ENCODE measurements at regions not wholly inside any gene's neighbourhood (a gene's known extent, or its start where the extent isn't known, plus 50 kb on each side); places are given as distances from the start of the nearest gene placed in this dataset.

DNA sequence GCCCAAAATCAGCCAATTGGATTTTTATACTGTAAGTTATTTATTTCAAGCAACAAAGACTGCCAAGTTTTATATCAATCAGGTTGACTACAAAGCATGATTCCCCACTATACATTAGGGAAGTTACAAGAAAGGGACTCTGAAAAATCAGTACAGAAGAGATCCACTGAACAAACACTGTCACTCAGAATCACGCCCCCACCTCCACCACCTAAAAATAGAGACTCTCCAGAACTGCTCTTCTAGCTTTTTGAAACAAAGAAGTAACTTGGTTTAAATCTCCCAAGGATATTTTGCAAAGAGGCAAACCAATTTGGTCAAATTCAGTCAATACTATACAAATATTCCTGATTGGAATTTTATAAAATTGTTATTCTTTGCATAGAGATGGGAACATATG, 438.0 kb downstream of the HTR1A start:
- DNase-seq, result no peak
- H3K27me3 Mint-ChIP-seq (ENCODE audit: low read depth in 3 of 3), result no peaks in the 10 kb centered on the region
- H3K4me3 ChIP-seq (replicated peaks in 1 of 3; ENCODE audit: low read depth in 2 of 3, low read length in 3 of 3), result no peak overlapping the region
- H3K27ac Mint-ChIP-seq, result no peak overlapping the region
- H3K27me3 ChIP-seq (ENCODE audit: control insufficient read depth in 2 of 2, insufficient read depth in 2 of 2, low read length in 2 of 2), result no peaks in the 10 kb centered on the region
- H3K9me3 Mint-ChIP-seq, result peaks cover 0 to 14% (median 8%) of the 10 kb centered on the region in 7 donors
- 71% methylated on average over 1 of the region's 1 CpG for WGBS (ENCODE audit: insufficient coverage)
- no peak overlapping the region for H3K4me3 Mint-ChIP-seq
- no peaks in the 10 kb centered on the region for H3K79me2 ChIP-seq (ENCODE audit: insufficient read depth, low read length)
- H3K4me1 ChIP-seq (ENCODE audit: control insufficient read depth in 1 of 2, insufficient read depth in 2 of 2, low read length in 2 of 2), result no peaks in the 10 kb centered on the region
- no peak for TF ChIP-seq CTCF (IDR thresholded peaks at IDR 0.05)
- no peaks in the 10 kb centered on the region for H3K4me1 Mint-ChIP-seq
- H3K27ac ChIP-seq (ENCODE audit: low read depth in 1 of 2, low read length in 2 of 2), result no peak overlapping the region
- no peaks in the 10 kb centered on the region for H4K20me1 ChIP-seq (ENCODE audit: insufficient read depth, low read length)
- H3K9me3 ChIP-seq (replicated peaks in 1 of 2; ENCODE audit: control insufficient read depth in 1 of 2, insufficient read depth in 1 of 2, low read length in 2 of 2), result peaks cover 3 to 21% of the 10 kb centered on the region in 2 donors
- H3K4me2 ChIP-seq (replicated peaks; ENCODE audit: extremely low read depth, low read length, poor library complexity, severe bottlenecking), result no peak overlapping the region
- no peaks in the 10 kb centered on the region for H3K36me3 ChIP-seq (replicated peaks in 1 of 2; ENCODE audit: control insufficient read depth in 1 of 2, insufficient read depth in 2 of 2, low read length in 2 of 2)
- H2AFZ ChIP-seq (ENCODE audit: insufficient read depth, low read depth, low read length, poor library complexity, severe bottlenecking), result no peak overlapping the region
- intact Hi-C loops (cut with micrococcal nuclease), result no loop called here
- H3K36me3 Mint-ChIP-seq, result no peaks in the 10 kb centered on the region
- no peak overlapping the region for H3K9ac ChIP-seq (ENCODE audit: insufficient read depth, low read length, poor library complexity, severe bottlenecking)

GRCh38 chr5:63516006-63516405, 446.2 kb downstream of the HTR1A start:
- Mint-ChIP-seq H3K36me3 (no peaks in the 10 kb centered on the region), H3K4me1 (no peaks in the 10 kb centered on the region), H3K4me3 (no peak overlapping the region), H3K27ac (no peak overlapping the region), H3K27me3 (ENCODE audit: low read depth in 3 of 3) (no peaks in the 10 kb centered on the region), H3K9me3 (peaks cover 0 to 7% (median 2%) of the 10 kb centered on the region in 7 donors)
- Histone ChIP-seq H3K9ac (ENCODE audit: insufficient read depth, low read length, poor library complexity, severe bottlenecking) (no peak overlapping the region), H3K4me3 (replicated peaks in 1 of 3; ENCODE audit: low read depth in 2 of 3, low read length in 3 of 3) (no peak overlapping the region), H4K20me1 (ENCODE audit: insufficient read depth, low read length) (no peaks in the 10 kb centered on the region), H3K4me2 (replicated peaks; ENCODE audit: extremely low read depth, low read length, poor library complexity, severe bottlenecking) (no peak overlapping the region), H3K27me3 (ENCODE audit: control insufficient read depth in 2 of 2, insufficient read depth in 2 of 2, low read length in 2 of 2) (no peaks in the 10 kb centered on the region), H3K9me3 (replicated peaks in 1 of 2; ENCODE audit: control insufficient read depth in 1 of 2, insufficient read depth in 1 of 2, low read length in 2 of 2) (peaks cover 3 to 9% of the 10 kb centered on the region in 2 donors), H3K79me2 (ENCODE audit: insufficient read depth, low read length) (no peaks in the 10 kb centered on the region), H3K4me1 (ENCODE audit: control insufficient read depth in 1 of 2, insufficient read depth in 2 of 2, low read length in 2 of 2) (no peaks in the 10 kb centered on the region), H3K36me3 (replicated peaks in 1 of 2; ENCODE audit: control insufficient read depth in 1 of 2, insufficient read depth in 2 of 2, low read length in 2 of 2) (no peaks in the 10 kb centered on the region), H2AFZ (ENCODE audit: insufficient read depth, low read depth, low read length, poor library complexity, severe bottlenecking) (no peak overlapping the region), H3K27ac (ENCODE audit: low read depth in 1 of 2, low read length in 2 of 2) (no peak overlapping the region)
- no peak for DNase-seq
- TF ChIP-seq CTCF (IDR thresholded peaks at IDR 0.05), result no peak
- intact Hi-C loops (cut with micrococcal nuclease), result no loop called here

All from CD14-positive monocyte (primary cell).